ENCODE measurements at regions not wholly inside any gene's neighbourhood (a gene's known extent, or its start where the extent isn't known, plus 50 kb on each side); places are given as distances from the start of the nearest gene placed in this dataset.
A peak's percentile ranks its signal among the peaks of the same experiment; 100 is the strongest.

GRCh38 chr17:12592941-12593340 is 72.7 kb upstream of the MYOCD start:
- no peaks in the 10 kb centered on the region for H3K36me3 ChIP-seq (ENCODE audit: insufficient read depth, low read length, poor library complexity, severe bottlenecking)
- H3K4me1 ChIP-seq (ENCODE audit: insufficient read depth, low read length, poor library complexity, severe bottlenecking): no peaks in the 10 kb centered on the region
- TF ChIP-seq EZH2 (IDR thresholded peaks at IDR 0.05; ENCODE audit: borderline replicate concordance, low read depth, low read length, poor library complexity, severe bottlenecking) (no peak), CTCF (conservative IDR thresholded peaks at IDR 0.05; ENCODE audit: low read depth, low read length) (no peak)
- BruUV-seq (replicated peaks): no TSS peak
- peaks cover 3% of the 10 kb centered on the region for H3K27me3 ChIP-seq (replicated peaks; ENCODE audit: insufficient read depth, low read depth, low read length, poor library complexity)
- H3K4me3 ChIP-seq (ENCODE audit: low read depth, low read length, poor library complexity, severe bottlenecking): no peak overlapping the region
- no peaks in the 10 kb centered on the region for H3K9me3 ChIP-seq (ENCODE audit: low read depth, low read length, poor library complexity, severe bottlenecking)
- CTCF ChIA-PET: no interaction called here
- intact Hi-C loops (cut with micrococcal nuclease; ENCODE audit: unreplicated experiment): no loop called here
- peak; percentile 60 for DNase-seq (ENCODE audit: low spot score)
- H3K27ac ChIP-seq (ENCODE audit: low read depth, low read length, poor library complexity, severe bottlenecking): no peak overlapping the region
- POLR2A ChIA-PET (ENCODE audit: low non-redundant PET): no interaction called here

GRCh38 chr17:12596961-12597360 is 68.7 kb upstream of the MYOCD start:
- H3K27ac ChIP-seq (ENCODE audit: low read depth, low read length, poor library complexity, severe bottlenecking): no peak overlapping the region
- no peaks in the 10 kb centered on the region for H3K36me3 ChIP-seq (ENCODE audit: insufficient read depth, low read length, poor library complexity, severe bottlenecking)
- no peaks in the 10 kb centered on the region for H3K9me3 ChIP-seq (ENCODE audit: low read depth, low read length, poor library complexity, severe bottlenecking)
- TF ChIP-seq EZH2 (IDR thresholded peaks at IDR 0.05; ENCODE audit: borderline replicate concordance, low read depth, low read length, poor library complexity, severe bottlenecking): no peak
- TF ChIP-seq CTCF (conservative IDR thresholded peaks at IDR 0.05; ENCODE audit: low read depth, low read length): no peak
- intact Hi-C loops (cut with micrococcal nuclease; ENCODE audit: unreplicated experiment): no loop called here
- no peaks in the 10 kb centered on the region for H3K4me1 ChIP-seq (ENCODE audit: insufficient read depth, low read length, poor library complexity, severe bottlenecking)
- no peak for DNase-seq (ENCODE audit: low spot score)
- CTCF ChIA-PET: no interaction called here
- peaks cover 4% of the 10 kb centered on the region for H3K27me3 ChIP-seq (replicated peaks; ENCODE audit: insufficient read depth, low read depth, low read length, poor library complexity)
- BruUV-seq (replicated peaks): no TSS peak
- POLR2A ChIA-PET (ENCODE audit: low non-redundant PET): no interaction called here
- no peak overlapping the region for H3K4me3 ChIP-seq (ENCODE audit: low read depth, low read length, poor library complexity, severe bottlenecking)

GRCh38 chr17:12597895-12598294 is 67.8 kb upstream of the MYOCD start:
- TF ChIP-seq CTCF (conservative IDR thresholded peaks at IDR 0.05; ENCODE audit: low read depth, low read length) (no peak), EZH2 (IDR thresholded peaks at IDR 0.05; ENCODE audit: borderline replicate concordance, low read depth, low read length, poor library complexity, severe bottlenecking) (no peak)
- no peak for DNase-seq (ENCODE audit: low spot score)
- intact Hi-C loops (cut with micrococcal nuclease; ENCODE audit: unreplicated experiment): no loop called here
- Histone ChIP-seq H3K4me1 (ENCODE audit: insufficient read depth, low read length, poor library complexity, severe bottlenecking) (no peaks in the 10 kb centered on the region), H3K27ac (ENCODE audit: low read depth, low read length, poor library complexity, severe bottlenecking) (no peak overlapping the region), H3K27me3 (replicated peaks; ENCODE audit: insufficient read depth, low read depth, low read length, poor library complexity) (peaks cover 4% of the 10 kb centered on the region), H3K4me3 (ENCODE audit: low read depth, low read length, poor library complexity, severe bottlenecking) (no peak overlapping the region), H3K36me3 (ENCODE audit: insufficient read depth, low read length, poor library complexity, severe bottlenecking) (no peaks in the 10 kb centered on the region), H3K9me3 (ENCODE audit: low read depth, low read length, poor library complexity, severe bottlenecking) (no peaks in the 10 kb centered on the region)
- ChIA-PET CTCF (no interaction called here), POLR2A (ENCODE audit: low non-redundant PET) (no interaction called here)
- BruUV-seq (replicated peaks): no TSS peak
